Tongue (tissue), 1 donor: ENCODE measurements at regions not wholly inside any gene's neighbourhood (a gene's known extent, or its start where the extent isn't known, plus 50 kb on each side); places are given as distances from the start of the nearest gene placed in this dataset.

Source experiments
- DNase-seq: peaks from one replicate; pipeline ENCODE4 v3.0.0-alpha.2; 2015

GRCh38 chr21:38984982-38985567 is 179.3 kb downstream of the ETS2 start:
- peak; percentile 52 for DNase-seq

- no peak for DNase-seq
Measured at GRCh38 chr21:38984568-38984967, 178.8 kb downstream of the ETS2 start.

- DNase-seq = no peak
Measured at GRCh38 chr21:38983560-38983959, 177.8 kb downstream of the ETS2 start.

GRCh38 chr21:38982804-38983203 is 177.1 kb downstream of the ETS2 start:
- DNase-seq = no peak

- DNase-seq = no peak
Measured at GRCh38 chr21:38982096-38982495, 176.4 kb downstream of the ETS2 start.

GRCh38 chr21:38980416-38981313 is 174.9 kb downstream of the ETS2 start:
- no peak for DNase-seq

GRCh38 chr21:38979271-38980121 is 173.8 kb downstream of the ETS2 start:
- no peak for DNase-seq

GRCh38 chr21:38976900-38977299 is 171.2 kb downstream of the ETS2 start:
- no peak for DNase-seq

GRCh38 chr21:38973552-38973951 is 167.8 kb downstream of the ETS2 start:
- DNase-seq = no peak

- DNase-seq = no peak
Measured at GRCh38 chr21:38972078-38972477, 166.3 kb downstream of the ETS2 start.

GRCh38 chr21:38970765-38971164 is 165.0 kb downstream of the ETS2 start:
- DNase-seq = no peak

- DNase-seq = no peak
Measured at GRCh38 chr21:38968887-38969543, 163.3 kb downstream of the ETS2 start.

GRCh38 chr21:38965910-38966504 is 160.3 kb downstream of the ETS2 start:
- DNase-seq = peak; percentile 45

- no peak for DNase-seq
Measured at GRCh38 chr21:38965241-38965640, 159.5 kb downstream of the ETS2 start.

- DNase-seq = no peak
Measured at GRCh38 chr21:38963006-38963405, 157.3 kb downstream of the ETS2 start.

GRCh38 chr21:38960251-38960650 is 154.5 kb downstream of the ETS2 start:
- no peak for DNase-seq

GRCh38 chr21:38959692-38960061 is 153.9 kb downstream of the ETS2 start:
- DNase-seq = no peak

- no peak for DNase-seq
Measured at GRCh38 chr21:38958940-38959691, 153.4 kb downstream of the ETS2 start.

- no peak for DNase-seq
Measured at GRCh38 chr21:38958323-38958705, 152.6 kb downstream of the ETS2 start.

GRCh38 chr21:38957575-38958322 is 152.0 kb downstream of the ETS2 start:
- no peak for DNase-seq
